SK-N-SH treated with all-trans-retinoic acid at 6 μM for 48 hours (cell line): ENCODE measurements at regions not wholly inside any gene's neighbourhood (a gene's known extent, or its start where the extent isn't known, plus 50 kb on each side); places are given as distances from the start of the nearest gene placed in this dataset.

ENCODE experiments used
- ARNTL ChIP-seq: fragments of 450-650 bp; formaldehyde crosslinking; IDR thresholded peaks from 2 replicates; pipeline ENCODE4 v1.5.0; 2020; ENCODE audit warnings: low read depth, mild to moderate bottlenecking, moderate library complexity, borderline replicate concordance
- CREB5 ChIP-seq: fragments of 250-450 bp; sonication (Bioruptor Pico); IDR thresholded peaks from 2 replicates; pipeline ENCODE4 v1.5.1; 2020; ENCODE audit warnings: low read depth, mild to moderate bottlenecking, moderate library complexity
- ESRRG ChIP-seq: fragments of 250-450 bp; sonication (Bioruptor Pico); IDR thresholded peaks from 2 replicates; pipeline ENCODE4 v1.6.1; 2021; ENCODE audit warnings: mild to moderate bottlenecking
- GLIS3 ChIP-seq: fragments of 250-450 bp; sonication (Bioruptor Pico); IDR thresholded peaks from 2 replicates; pipeline ENCODE4 v1.5.0; 2020; ENCODE audit warnings: mild to moderate bottlenecking, moderate library complexity
- OSR1 ChIP-seq: fragments of 250-450 bp; sonication (Bioruptor Pico); IDR thresholded peaks from 2 replicates; pipeline ENCODE4 v1.8.0; 2022; ENCODE audit warnings: moderate library complexity, mild to moderate bottlenecking, inconsistent platforms
- PATZ1 ChIP-seq: fragments of 250-450 bp; sonication (Bioruptor Pico); IDR thresholded peaks from 2 replicates; pipeline ENCODE4 v1.8.0; 2020; ENCODE audit warnings: mild to moderate bottlenecking, moderate library complexity, borderline replicate concordance
- TOX ChIP-seq: fragments of 250-450 bp; sonication (Bioruptor Pico); IDR thresholded peaks from 2 replicates; pipeline ENCODE4 v1.8.0; 2021; ENCODE audit warnings: mild to moderate bottlenecking, moderate library complexity, borderline replicate concordance
- ZFP3 ChIP-seq: fragments of 250-450 bp; sonication (Bioruptor Pico); IDR thresholded peaks from 2 replicates; pipeline ENCODE4 v1.5.0; 2020; ENCODE audit warnings: mild to moderate bottlenecking, moderate library complexity
- ZFP30 ChIP-seq: fragments of 450-650 bp; formaldehyde crosslinking; IDR thresholded peaks from 2 replicates; pipeline ENCODE4 v1.5.0; 2022; ENCODE audit warnings: mild to moderate bottlenecking, moderate library complexity
- ZNF8 ChIP-seq: fragments of 450-650 bp; formaldehyde crosslinking; IDR thresholded peaks from 2 replicates; pipeline ENCODE4 v1.5.0; 2020; ENCODE audit warnings: mild to moderate bottlenecking, moderate library complexity

GRCh38 chr21:29486306-29486807 lies 187.6 kb downstream of the BACH1 start:
- TF ChIP-seq PATZ1 (CRISPR knock-in tag) = no peak
- TF ChIP-seq GLIS3 (CRISPR knock-in tag) = no peak
- no peak for TF ChIP-seq OSR1 (CRISPR knock-in tag)
- no peak for TF ChIP-seq ARNTL (CRISPR knock-in tag)
- TF ChIP-seq ZNF8 (CRISPR knock-in tag) = no peak
- no peak for TF ChIP-seq ZFP30 (CRISPR knock-in tag)
- TF ChIP-seq ESRRG (CRISPR knock-in tag) = no peak
- no peak for TF ChIP-seq CREB5 (CRISPR knock-in tag)
- no peak for TF ChIP-seq ZFP3 (CRISPR knock-in tag)
- no peak for TF ChIP-seq TOX (CRISPR knock-in tag)
